HT1080 (cell line): ENCODE measurements at regions not wholly inside any gene's neighbourhood (a gene's known extent, or its start where the extent isn't known, plus 50 kb on each side); places are given as distances from the start of the nearest gene placed in this dataset.
"Not testable (repeated sequence)": the region's sequence is repeated elsewhere in the genome, so short reads cannot be mapped to it uniquely, and the experiment has no call there.

Experiments used
- DNase-seq: peaks from one replicate; pipeline ENCODE4 v3.0.0-alpha.2; 2015; ENCODE audit warnings: low read depth

DNA sequence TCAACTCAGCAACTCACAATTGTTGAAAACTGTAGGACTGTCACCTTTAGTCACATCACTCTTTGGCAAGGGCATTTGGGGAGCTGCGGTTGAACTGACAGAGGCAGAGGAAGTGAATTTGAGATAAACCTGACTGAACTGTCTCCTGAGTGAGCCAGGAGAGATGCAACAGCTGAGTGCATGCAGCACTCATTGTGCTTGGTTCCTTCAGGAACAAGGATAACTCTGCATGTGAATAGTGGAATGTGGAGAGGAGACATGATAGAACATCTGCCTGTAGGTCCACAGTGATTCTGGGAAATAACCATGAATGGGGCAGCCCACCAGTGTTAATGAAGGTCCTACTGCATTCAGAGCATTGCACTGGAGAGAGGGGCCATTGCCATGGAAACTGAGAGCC is 494.7 kb downstream of the STK39 start:
- no peak for DNase-seq

DNA sequence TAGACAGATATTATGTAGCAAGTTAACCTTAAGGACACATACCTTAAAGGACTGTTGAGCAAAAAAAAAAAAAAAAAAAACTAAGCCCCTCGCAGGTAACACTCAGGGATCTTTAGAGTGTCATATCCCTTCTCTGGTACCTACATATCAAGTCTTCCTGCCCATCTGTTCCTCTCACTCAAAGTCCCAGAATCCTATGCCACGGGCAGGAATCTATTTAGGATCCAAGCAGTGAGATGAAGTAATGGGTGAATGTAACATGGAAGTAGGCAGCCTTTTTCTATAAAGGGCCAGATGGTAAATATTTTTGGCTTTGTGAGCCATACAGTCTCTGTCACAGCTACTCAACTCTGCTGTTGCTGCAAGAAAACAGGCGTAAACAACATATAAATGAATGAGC is 496.7 kb downstream of the STK39 start:
- no peak for DNase-seq

DNA sequence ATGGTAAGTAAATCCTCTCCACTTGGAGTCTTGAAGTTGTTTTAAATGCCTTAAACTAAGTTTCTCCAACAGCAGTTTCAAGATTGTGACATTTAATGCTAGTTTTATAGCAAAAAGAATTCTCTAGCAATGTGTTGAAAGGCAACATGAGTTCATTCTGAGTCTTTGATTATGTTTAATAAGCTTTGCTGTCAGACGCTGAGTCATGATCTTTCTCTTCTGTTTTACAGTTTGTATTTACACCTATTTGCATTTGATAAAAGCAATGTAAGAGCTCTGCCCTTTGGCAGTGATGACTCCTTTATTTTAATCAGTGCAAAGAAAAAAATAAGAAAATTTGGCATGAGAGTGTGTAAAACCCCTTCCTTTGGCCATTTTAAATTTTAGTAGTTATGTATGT is 497.7 kb downstream of the STK39 start:
- no peak for DNase-seq

DNA sequence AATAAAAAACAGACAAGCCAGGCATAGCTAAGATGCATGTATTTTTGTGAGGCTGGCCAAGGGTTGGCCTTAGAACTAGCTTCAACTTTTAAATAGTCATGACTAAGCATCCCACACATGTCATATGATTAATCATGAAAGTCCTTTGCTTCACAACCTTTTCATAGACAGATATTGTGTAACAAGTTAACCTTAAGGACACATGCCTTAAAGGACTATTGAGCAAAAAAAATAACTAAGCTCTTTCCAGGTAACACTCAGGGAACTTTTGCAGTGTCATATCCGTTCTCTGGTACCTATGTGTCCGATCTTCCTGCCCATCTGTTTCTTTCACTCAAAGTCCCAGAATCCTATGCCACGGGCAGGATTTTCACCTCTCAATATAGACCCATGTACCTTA is 498.4 kb downstream of the STK39 start:
- DNase-seq = peak; percentile 50

DNA sequence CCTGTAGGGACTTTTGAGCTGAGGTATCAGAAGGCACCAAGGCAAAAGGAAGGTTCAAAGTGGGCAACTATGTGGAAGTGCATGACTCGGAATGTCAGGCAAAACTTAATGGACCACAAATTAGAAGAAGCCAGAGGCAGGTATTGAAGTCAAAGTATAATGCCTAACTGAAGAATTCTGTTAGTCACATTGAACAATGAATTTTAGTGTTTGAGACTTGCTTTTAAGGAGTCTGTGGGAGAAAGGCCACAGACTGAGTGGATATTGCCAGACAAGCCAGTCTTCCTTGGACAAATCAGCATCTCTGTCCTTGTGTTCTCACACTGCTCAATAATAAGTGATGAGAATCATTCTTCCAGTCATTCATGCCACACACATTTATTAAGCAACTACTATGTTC is 498.9 kb downstream of the STK39 start:
- no peak for DNase-seq

DNA sequence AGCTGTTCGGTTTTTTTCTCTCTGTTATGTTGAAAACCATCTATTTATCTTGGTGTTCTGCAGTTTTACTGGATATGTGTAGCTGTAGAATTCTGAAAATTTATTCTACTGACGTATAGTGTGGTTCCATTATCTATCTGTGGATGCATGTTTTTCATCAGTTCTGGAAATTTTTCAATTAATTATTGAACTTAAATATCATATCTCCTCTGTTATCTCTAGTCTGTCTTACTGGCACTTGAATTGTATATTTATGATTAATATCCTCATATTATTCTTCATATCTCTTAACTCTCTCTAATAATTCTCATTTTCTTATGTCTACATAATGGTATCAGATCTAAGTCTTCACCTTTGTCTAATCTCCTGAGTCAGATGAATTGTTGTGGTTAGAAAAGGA is 501.7 kb downstream of the STK39 start:
- DNase-seq = no peak

DNA sequence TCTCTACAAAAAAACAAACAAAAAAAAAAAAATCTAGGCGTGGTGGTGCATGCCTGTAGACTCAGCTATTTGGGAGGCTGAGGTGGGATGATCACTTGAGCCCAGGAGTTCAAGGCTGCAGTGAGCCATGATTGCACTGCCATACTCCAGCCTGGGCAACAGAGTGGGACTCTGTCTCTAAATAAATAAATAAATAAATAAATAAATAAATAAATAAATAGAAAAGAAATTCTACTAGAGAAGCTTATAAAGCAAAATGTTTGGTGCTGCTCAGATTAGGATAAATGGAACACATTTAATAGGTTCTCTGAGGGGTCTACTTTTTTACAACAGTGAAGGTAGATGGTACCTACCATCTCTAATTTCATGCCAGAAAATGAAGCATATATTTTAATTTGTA is 507.5 kb downstream of the STK39 start:
- DNase-seq = not testable (repeated sequence)

DNA sequence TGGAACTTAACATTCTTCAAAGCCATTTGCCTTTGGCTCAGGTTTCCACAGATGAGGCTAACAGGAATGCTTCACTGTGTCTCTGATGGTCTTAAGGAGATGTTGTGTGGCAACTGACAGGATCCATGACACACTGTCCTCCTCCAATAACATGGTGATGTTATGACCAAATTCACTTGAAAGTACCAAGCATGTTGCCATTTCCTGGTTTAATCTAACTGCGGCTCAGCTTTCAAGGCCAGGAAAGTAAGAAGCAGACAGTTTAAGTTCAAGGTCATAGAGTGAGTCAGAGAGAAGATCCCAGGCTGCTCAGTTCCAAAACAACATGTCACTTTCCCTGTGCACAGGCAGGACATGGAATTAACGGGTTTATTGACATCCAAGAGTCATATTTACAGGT is 513.6 kb downstream of the STK39 start:
- DNase-seq = peak; percentile 80

DNA sequence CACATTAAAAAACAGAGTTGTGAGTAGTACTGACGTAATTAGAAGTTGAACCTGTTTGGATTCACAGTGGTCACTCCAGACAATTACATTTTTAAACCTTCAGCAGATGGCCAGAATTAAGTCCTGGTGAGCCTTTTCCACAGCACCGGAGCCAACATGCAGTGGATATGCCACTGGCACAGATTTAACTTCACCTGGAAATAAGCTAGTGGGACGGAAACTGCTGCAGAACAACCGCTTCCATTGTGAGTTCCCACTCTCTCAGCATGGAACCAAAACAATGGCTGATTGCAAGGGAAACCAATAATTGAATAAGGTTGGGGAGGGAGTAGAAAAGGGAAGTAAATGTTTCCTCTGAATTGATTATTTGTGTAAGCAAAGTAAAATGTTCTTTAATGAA is 515.1 kb downstream of the STK39 start:
- no peak for DNase-seq

DNA sequence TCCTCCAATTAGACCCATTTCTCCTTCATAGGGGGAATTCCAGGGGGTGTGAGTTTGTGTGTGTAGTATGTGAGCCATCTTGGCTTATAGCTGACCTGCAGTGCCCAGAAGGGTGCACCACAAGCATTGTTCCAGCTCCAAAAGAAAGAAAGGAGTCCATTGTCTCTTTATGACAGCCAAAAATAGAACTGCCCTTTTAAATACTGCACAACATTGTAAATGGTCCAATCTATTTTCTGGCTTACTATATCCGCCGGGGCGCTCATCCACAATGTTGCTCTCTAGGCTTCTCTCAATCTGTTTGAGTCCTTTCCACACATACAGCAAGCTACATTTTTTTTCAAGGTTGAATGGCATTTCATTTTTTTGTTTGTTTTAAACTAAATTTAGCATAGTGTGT is 517.5 kb downstream of the STK39 start:
- no peak for DNase-seq

DNA sequence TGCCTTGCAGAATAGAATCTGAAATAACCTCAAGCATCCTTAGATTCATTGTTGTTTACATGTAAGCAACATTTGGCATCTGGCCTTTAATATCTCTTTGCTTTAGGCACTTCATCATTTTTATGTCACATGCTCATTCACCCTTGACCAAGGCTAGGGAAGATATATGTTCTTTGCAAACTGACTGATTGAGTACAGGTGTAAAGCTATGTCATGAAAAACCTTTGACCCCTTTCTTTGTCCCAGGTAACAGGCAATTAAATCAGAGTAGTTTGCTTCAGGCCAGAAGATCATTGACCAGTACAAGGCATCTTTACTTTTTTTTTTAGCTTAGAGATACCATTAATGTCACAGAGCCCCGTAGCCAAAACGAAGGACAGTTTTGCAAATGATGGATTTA is 520.6 kb downstream of the STK39 start:
- no peak for DNase-seq

DNA sequence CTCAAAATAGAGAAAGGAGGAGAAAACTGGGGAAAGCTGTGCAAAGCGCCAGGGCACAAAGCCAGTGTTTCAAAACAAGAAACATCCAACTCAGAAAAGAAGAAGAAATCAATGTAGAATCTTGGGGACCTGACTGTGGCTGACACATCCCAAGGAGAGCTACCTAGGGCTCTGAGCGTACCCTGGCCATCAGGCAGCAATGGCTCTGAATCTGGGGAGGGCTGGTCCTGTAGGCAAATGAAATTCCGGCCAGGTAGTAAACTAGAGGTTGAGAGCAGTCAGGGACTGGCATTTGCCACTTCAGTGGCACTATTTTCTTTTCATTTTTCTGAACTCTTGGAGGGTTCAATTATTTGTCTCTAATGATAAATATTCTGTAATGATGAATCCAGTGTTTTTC is 525.8 kb downstream of the STK39 start:
- DNase-seq = no peak

DNA sequence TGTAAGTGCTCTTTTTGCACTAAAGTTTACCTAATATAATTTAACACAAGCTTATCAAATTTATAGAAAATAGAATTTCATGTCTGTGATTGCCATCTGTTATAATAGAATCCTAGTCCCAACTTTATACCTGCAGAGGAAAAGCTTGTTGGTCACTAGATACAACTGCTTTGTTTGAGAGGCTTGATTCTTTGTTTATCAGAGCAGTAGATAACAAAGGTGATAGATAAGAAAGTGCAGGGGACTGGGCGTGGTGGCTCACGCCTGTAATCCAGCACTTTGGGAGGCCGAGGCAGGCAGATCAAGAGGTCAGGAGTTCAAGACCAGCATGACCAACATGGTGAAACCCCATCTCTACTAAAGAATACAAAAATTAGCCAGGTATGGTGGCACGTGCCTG is 528.0 kb downstream of the STK39 start:
- DNase-seq = no peak

DNA sequence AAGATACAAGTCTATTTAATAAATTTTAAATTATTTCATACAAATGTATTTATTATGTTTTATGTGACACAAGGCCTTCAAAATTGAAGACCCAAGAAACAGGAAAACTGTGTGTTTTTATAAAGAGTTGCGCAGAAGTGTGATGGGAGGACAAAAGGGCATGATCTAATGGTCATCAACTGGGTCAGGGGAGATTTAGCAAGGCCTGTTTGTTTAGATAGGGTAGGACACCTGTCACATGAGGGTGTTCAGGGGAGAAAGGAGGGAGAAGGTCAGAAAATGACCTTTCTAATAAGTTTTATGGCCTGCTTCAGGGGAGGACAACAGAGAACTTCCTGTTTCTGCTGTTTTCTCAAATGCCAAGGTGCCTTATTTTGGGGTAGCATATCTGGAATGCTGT is 528.8 kb downstream of the STK39 start:
- no peak for DNase-seq

DNA sequence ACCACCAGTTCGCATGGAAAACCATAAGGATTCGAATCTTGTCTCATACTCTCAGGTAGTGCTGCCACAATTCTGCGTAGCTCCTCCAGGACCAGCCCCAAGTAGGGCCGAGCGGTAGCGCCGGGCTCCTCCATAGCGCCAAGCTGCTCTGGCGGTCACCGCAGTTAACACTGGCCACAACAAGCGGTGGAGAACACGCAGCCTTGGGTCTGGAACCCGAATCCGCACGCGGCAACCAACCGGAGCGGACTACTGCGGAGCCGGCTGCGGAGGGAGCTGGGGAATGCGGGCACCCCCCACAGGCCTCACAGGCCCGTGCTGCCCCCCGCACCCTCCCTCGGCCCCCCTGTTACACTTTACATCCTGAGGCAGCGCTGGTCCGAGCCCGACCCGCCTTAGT is 531.5 kb downstream of the STK39 start:
- DNase-seq = no peak

DNA sequence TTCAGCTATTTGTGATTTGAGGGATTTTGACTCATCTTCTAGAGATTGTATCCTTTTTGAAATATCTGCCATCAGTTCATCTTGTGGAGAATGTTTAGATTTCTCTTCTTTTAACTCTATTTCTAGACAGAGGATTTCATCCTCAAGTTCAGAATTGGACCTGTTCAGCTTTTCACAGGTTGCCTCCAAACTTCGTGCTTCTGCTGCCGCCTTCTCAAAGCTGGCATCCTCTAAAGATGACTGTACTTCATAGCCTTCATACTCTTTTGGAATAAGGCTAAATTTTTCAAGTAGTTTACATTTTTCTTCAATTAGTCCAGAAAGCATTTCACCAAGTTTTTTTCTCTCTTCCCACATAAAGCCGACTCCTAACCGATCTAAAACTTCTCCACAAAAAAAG is 531.9 kb downstream of the STK39 start:
- not testable (repeated sequence) for DNase-seq

DNA sequence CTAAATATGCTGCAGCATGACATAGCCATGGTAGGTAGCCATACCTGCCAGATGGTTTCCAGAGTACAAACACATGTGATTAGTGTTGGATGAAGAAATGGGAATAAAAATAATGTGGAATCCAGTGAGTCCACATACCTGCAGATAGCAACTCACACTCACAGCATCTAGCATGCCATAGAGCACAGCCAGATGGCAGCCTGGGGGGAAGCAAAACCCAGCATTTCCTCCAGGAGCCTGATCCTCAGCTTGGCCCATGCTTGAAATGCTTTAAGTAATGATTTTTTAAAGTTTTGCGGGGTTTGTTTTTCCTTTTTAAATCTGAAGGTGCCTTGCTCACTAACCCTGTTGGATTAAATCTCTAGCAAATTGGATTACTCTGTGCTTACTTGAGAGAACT is 535.1 kb downstream of the STK39 start:
- no peak for DNase-seq

DNA sequence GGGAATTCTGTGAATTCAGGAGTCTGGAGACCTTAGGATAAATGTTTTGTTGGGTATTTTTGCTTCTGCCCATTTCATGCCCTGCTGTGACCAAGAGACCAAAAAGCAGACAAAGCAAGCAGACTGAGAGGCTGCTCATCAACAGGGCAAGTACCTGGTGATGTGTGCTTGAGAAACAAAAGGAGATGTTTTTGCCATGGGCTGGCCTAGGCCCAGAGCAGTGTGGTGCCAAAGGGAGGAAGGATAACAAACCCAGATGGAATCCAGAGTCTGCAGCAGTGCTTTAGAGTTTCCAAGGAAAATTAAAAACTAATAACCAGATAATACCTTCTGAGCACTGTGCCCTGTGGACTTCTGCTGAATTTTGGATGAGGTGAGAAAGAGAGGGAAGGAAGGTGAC is 538.4 kb downstream of the STK39 start:
- DNase-seq = no peak

DNA sequence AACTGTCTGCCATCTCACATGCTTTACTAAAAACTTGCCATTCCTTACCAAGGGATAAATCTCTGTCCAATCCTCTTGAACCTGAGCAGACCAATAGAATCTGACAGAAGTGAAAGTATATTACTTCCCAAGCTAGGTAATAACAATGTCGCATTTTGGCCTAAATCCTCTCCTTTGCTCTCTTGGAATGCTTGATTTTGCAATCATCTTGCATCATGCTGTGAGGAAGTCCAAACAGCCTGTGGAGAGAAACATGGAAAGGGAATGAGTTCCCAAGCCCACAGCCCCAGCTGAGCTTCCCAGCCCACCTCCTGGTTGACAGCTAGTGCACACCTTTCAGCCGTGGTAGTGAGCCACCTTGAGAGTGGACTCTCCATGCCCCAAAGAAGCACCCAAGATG is 540.6 kb downstream of the STK39 start:
- peak; percentile 2 for DNase-seq

DNA sequence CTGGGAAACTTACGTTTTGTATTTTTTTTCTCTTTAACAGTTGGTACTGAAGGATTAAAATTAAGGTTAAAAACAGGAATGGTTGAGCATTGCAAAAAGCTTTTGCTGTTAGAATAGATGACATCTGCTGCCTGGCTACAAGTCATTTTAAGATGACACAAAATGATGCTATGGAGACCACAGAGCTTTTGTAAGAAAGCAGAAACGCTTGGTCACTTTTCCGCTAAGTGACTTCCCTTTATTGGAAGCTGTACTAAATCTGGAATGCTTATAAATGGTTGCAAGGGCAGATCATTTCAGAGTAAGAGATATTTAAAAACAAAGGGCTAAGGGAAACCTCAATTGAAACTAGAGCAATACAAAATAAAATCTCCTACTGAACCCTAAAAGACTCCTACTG is 544.0 kb downstream of the STK39 start:
- DNase-seq = no peak

DNA sequence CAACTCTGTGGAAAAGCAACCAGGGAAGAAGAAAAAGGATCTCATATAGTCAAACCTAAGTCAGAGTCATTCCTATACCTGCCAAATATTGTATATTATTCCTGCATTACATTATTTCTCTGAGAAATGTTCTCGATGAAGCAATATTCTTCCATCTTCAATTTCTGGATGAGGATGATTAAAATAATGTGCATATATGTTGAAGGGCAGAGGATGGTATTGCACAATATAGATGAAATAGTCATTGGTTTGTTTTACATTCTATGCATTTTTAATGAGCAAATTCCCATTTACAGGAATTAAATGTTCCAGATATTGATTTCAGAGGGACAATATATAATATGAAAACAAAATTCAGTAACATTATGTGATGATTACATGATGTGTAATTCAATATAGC is 545.2 kb downstream of the STK39 start:
- no peak for DNase-seq

DNA sequence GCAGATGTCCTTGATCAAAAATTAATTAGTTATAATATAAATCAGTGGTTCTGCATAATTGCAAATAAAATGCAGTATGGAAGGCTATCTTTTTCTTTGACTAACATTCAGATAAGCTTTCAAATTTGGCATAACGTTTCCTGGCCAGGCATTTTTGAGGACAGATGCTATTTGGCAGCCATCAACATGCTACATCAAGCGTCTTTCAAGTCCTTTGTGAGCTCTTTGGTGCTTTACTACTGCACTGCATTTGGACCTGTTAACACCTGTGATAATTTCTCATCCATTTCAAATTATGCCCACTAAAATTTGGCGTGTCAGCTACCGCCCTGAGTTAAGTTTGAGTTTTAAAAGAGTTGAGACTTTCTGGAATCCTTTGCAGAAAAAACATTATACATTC is 545.7 kb downstream of the STK39 start:
- DNase-seq = no peak

DNA sequence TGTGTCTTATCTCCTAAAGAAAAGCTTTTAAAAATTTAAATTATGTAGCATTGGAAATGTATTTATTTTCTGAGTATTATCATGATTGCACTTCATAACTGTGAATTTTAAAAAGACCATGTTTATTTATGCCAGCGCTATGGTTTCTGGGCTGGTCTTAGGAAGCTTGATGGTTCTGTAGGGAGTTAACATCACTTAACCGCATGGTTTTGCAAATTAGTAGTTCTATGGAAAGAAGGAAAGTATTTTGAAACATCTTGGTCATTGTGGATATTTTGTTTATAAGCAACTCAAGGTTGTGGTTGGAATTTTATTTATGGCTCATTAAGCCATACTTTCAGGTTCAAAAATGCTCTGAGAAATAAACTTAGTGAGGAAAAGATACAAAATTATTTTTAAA is 549.4 kb downstream of the STK39 start:
- no peak for DNase-seq

DNA sequence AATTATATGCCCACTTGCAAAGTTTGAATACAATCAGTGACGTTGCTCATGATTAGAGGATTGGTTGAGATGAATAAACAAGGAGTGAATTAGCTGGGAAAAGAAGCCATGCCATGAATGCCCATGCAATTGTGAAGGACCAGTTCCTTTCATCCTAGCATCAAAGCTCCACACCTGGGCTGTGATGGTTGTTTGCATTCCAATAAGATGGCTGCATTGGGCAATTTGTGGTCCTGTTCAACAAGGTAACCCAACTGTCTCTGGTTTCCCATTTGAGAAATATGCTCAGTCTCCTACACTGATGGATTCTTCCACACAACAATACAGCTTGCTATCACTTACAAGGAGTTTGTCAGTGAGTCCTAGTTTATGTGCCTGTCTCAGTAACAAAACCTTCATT is 550.2 kb downstream of the STK39 start:
- DNase-seq = no peak

DNA sequence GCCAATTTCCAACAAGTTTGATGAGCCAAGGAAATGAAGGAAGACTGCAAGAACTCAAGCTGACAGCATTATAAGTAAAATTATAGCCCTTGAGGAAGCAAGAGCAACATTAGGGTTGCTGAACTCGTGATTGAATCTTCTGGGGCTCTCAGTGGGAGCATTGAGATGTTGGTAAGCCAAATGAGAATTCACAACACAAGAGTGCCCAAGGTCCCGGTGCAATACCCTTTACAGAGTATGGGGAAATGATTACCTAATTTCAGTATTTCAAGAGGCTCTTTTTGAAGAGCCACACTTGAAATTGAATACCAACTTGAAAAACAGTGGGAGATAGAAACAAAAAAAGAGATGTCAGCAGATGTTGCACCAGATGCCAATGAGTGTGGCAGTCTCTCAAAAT is 554.5 kb downstream of the STK39 start:
- no peak for DNase-seq
